ENCODE measurements at regions not wholly inside any gene's neighbourhood (a gene's known extent, or its start where the extent isn't known, plus 50 kb on each side); places are given as distances from the start of the nearest gene placed in this dataset.

DNA sequence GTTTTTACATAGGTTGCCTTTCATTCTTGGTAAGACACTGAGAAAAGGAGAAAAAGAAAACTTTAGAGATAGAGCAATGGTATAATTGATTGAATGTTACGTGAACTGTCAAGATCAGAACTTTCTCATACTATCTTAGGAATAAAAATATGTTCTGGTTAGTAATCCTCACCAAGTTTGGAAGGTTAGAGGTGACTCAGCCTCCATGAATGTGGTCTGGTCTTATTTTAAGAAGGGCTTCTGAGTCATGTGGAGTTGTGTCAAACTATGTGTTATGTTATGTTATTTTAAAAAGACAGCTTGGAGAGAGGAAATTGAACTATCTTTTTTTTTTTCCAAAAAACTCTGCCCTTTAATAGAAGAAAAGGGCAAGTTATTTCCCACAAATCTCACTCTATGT, 458.6 kb upstream of the KLF6 start:
- H3K9me1 ChIP-seq (ENCODE audit: control insufficient read depth, insufficient read depth, low read length): no peaks in the 10 kb centered on the region
- H3K27me3 ChIP-seq (ENCODE audit: control insufficient read depth in 2 of 2, insufficient read depth in 2 of 2, low read length in 2 of 2): peaks cover 0 to under 1% of the 10 kb centered on the region in 2 experiments; a peak in 1 of 5 replicates
- no peaks in the 10 kb centered on the region for H3K9me3 ChIP-seq (replicated peaks; ENCODE audit: control insufficient read depth, insufficient read depth, low read depth, low read length)
- H3K36me3 ChIP-seq (ENCODE audit: control insufficient read depth, insufficient read depth, low read length): no peaks in the 10 kb centered on the region
- FAIRE-seq (no peak), ATAC-seq (no peak), DNase-seq (ENCODE audit: extremely low read depth in 1 of 4, low spot score in 3 of 4) (no peak)
- 0% methylated on average over 1 of the region's 1 CpG for WGBS (ENCODE audit: insufficient coverage, low coverage, missing lambda C conversion rate)
- H3K4me3 ChIP-seq: no peak overlapping the region
- no peaks in the 10 kb centered on the region for H3K4me1 ChIP-seq (replicated peaks in 1 of 2; ENCODE audit: control insufficient read depth in 2 of 2, insufficient read depth in 2 of 2, low read length in 2 of 2)
- H2AFZ ChIP-seq (ENCODE audit: low read depth, low read length): no peak overlapping the region
- H3K4me2 ChIP-seq (ENCODE audit: insufficient read depth, low read length): no peak overlapping the region
- no peak overlapping the region for H3K27ac ChIP-seq (ENCODE audit: extremely low read depth, low read depth, low read length)
- intact Hi-C loops (cut with micrococcal nuclease) (no loop called here), in situ Hi-C loops (cut with MboI) (no loop called here)
- no TSS peak for BruUV-seq (replicated peaks)
- no peak overlapping the region for H3K9ac ChIP-seq (ENCODE audit: insufficient read depth in 1 of 2, low read depth in 2 of 2, low read length in 2 of 2)
- no peaks in the 10 kb centered on the region for H4K20me1 ChIP-seq (replicated peaks; ENCODE audit: control insufficient read depth, insufficient read depth, low read length)
- ChIA-PET CTCF (ENCODE audit: low intra/inter-chr PET ratio) (no interaction called here), POLR2A (interaction anchor here (1.3 kb wide), 1 partner anchor 25 kb away, joined by 3 read pairs; no protein-coding TSS in a partner anchor)
- no peaks in the 10 kb centered on the region for H3K79me2 ChIP-seq (ENCODE audit: control insufficient read depth, insufficient read depth, low read length)
- TF ChIP-seq FOSL1 (tag; conservative IDR thresholded peaks at IDR 0.05) (peak; percentile 39; the same call in 1 of the 2 replicates), XRCC5 (IDR thresholded peaks at IDR 0.05; ENCODE audit: low read depth, low read length) (no peak)

GRCh38 chr10:4243169-4243568, 458.2 kb upstream of the KLF6 start:
- peaks cover 0 to 5% of the 10 kb centered on the region in 2 experiments; a peak in 1 of 5 replicates for H3K27me3 ChIP-seq (ENCODE audit: control insufficient read depth in 2 of 2, insufficient read depth in 2 of 2, low read length in 2 of 2)
- H3K4me2 ChIP-seq (ENCODE audit: insufficient read depth, low read length): no peak overlapping the region
- 2% methylated on average over 6 of the region's 6 CpGs for WGBS (ENCODE audit: insufficient coverage, low coverage, missing lambda C conversion rate)
- no peaks in the 10 kb centered on the region for H3K36me3 ChIP-seq (ENCODE audit: control insufficient read depth, insufficient read depth, low read length)
- no peak for DNase-seq (ENCODE audit: extremely low read depth in 1 of 4, low spot score in 3 of 4)
- intact Hi-C loops (cut with micrococcal nuclease): no loop called here
- no peaks in the 10 kb centered on the region for H3K9me1 ChIP-seq (ENCODE audit: control insufficient read depth, insufficient read depth, low read length)
- H2AFZ ChIP-seq (ENCODE audit: low read depth, low read length): no peak overlapping the region
- BruUV-seq (replicated peaks): no TSS peak
- no peak overlapping the region for H3K4me3 ChIP-seq
- no peaks in the 10 kb centered on the region for H3K79me2 ChIP-seq (ENCODE audit: control insufficient read depth, insufficient read depth, low read length)
- no peak overlapping the region for H3K27ac ChIP-seq (ENCODE audit: extremely low read depth, low read depth, low read length)
- ChIA-PET CTCF (ENCODE audit: low intra/inter-chr PET ratio) (no interaction called here), POLR2A (interaction anchor here (0.6 to 1.3 kb wide), 2 partner anchors 25 to 81 kb away, joined by 3 read pairs; no protein-coding TSS in a partner anchor)
- no peak for FAIRE-seq
- no peak overlapping the region for H3K9ac ChIP-seq (ENCODE audit: insufficient read depth in 1 of 2, low read depth in 2 of 2, low read length in 2 of 2)
- in situ Hi-C loops (cut with MboI): no loop called here
- no peaks in the 10 kb centered on the region for H3K4me1 ChIP-seq (replicated peaks in 1 of 2; ENCODE audit: control insufficient read depth in 2 of 2, insufficient read depth in 2 of 2, low read length in 2 of 2)
- no peak for TF ChIP-seq PML (IDR thresholded peaks at IDR 0.05; ENCODE audit: low read length)
- H4K20me1 ChIP-seq (replicated peaks; ENCODE audit: control insufficient read depth, insufficient read depth, low read length): no peaks in the 10 kb centered on the region
- H3K9me3 ChIP-seq (replicated peaks; ENCODE audit: control insufficient read depth, insufficient read depth, low read depth, low read length): no peaks in the 10 kb centered on the region
- ATAC-seq: no peak

All from K562 (cell line).